GM12892 (cell line): ENCODE measurements at regions not wholly inside any gene's neighbourhood (a gene's known extent, or its start where the extent isn't known, plus 50 kb on each side); places are given as distances from the start of the nearest gene placed in this dataset.

ENCODE experiments used
- POLR2A ChIP-seq: IDR thresholded peaks from 2 replicates; pipeline ENCODE4 v1.6.1; 2011; ENCODE audit warnings: low read depth, low read length, control low read depth
- POLR2AphosphoS5 ChIP-seq: IDR thresholded peaks from 2 replicates; pipeline ENCODE4 v1.6.1; 2011; ENCODE audit warnings: low read depth, low read length, control low read depth
- TAF1 ChIP-seq: IDR thresholded peaks from 2 replicates; pipeline ENCODE4 v1.6.1; 2011; ENCODE audit warnings: low read depth, mild to moderate bottlenecking, control low read depth, low read length, borderline replicate concordance

- TF ChIP-seq POLR2AphosphoS5 (no peak), POLR2A (no peak), TAF1 (no peak)
Observed at GRCh38 chr2:41457026-41457425, 590.8 kb upstream of the PKDCC start.
